ENCODE measurements at regions not wholly inside any gene's neighbourhood (a gene's known extent, or its start where the extent isn't known, plus 50 kb on each side); places are given as distances from the start of the nearest gene placed in this dataset.

GRCh38 chr10:122756656-122757055 is 57.0 kb upstream of the C10orf120 start:
- TF ChIP-seq CTCF (conservative IDR thresholded peaks at IDR 0.05; ENCODE audit: low read length) (no peak), EZH2phosphoT487 (IDR thresholded peaks at IDR 0.05; ENCODE audit: borderline replicate concordance, low read depth, low read length) (no peak)
